ENCODE measurements at regions not wholly inside any gene's neighbourhood (a gene's known extent, or its start where the extent isn't known, plus 50 kb on each side); places are given as distances from the start of the nearest gene placed in this dataset.

DNA sequence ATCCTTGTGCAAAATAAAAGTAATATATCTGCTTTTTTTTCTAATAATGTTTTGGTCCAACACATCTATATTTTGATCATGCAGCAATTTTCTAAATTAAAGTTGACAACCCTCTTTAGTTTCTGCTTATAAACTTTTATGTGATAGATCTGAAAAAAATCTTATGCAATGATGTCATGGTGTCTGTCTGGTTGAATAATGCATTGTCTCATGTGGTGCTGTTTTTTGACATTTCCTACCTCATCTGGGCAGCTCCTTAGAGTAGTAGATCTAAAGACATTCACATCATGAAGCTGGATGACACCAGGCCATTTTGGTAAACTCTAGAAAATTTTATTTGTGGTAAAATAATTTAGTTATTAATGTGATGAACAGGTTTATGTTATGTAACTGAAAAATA is 106.8 kb upstream of the FN1 start:
- H3K4me3 ChIP-seq: no peak overlapping the region
- H3K9me3 ChIP-seq: no peaks in the 10 kb centered on the region
- H3K27ac ChIP-seq: no peak overlapping the region
- TF ChIP-seq, protein P1, sequence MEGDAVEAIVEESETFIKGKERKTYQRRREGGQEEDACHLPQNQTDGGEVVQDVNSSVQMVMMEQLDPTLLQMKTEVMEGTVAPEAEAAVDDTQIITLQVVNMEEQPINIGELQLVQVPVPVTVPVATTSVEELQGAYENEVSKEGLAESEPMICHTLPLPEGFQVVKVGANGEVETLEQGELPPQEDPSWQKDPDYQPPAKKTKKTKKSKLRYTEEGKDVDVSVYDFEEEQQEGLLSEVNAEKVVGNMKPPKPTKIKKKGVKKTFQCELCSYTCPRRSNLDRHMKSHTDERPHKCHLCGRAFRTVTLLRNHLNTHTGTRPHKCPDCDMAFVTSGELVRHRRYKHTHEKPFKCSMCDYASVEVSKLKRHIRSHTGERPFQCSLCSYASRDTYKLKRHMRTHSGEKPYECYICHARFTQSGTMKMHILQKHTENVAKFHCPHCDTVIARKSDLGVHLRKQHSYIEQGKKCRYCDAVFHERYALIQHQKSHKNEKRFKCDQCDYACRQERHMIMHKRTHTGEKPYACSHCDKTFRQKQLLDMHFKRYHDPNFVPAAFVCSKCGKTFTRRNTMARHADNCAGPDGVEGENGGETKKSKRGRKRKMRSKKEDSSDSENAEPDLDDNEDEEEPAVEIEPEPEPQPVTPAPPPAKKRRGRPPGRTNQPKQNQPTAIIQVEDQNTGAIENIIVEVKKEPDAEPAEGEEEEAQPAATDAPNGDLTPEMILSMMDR (IDR thresholded peaks at IDR 0.05): no peak
- DNase-seq (ENCODE audit: low spot score in 2 of 2): no peak
- H3K4me1 ChIP-seq: peaks cover 0 to 10% of the 10 kb centered on the region in 2 donors
- H3K36me3 ChIP-seq: no peaks in the 10 kb centered on the region
- intact Hi-C loops (cut with DNase I): no loop called here
- no peaks in the 10 kb centered on the region for H3K27me3 ChIP-seq

- no peaks in the 10 kb centered on the region for H3K9me3 ChIP-seq
- peaks cover 3 to 23% of the 10 kb centered on the region in 2 donors for H3K4me1 ChIP-seq
- DNase-seq (ENCODE audit: low spot score in 2 of 2): no peak
- H3K4me3 ChIP-seq: no peak overlapping the region
- H3K36me3 ChIP-seq: no peaks in the 10 kb centered on the region
- TF ChIP-seq, protein P1 (IDR thresholded peaks at IDR 0.05): no peak
- peak overlapping the region; percentile 37 to 44 for H3K27ac ChIP-seq
- H3K27me3 ChIP-seq: no peaks in the 10 kb centered on the region
- intact Hi-C loops (cut with DNase I): no loop called here
These were observed 104.8 kb upstream of the FN1 start for GRCh38 chr2:215540658-215541057.

GRCh38 chr2:215537611-215538010 is 101.7 kb upstream of the FN1 start:
- intact Hi-C loops (cut with DNase I): loop anchor here (5.0 kb wide), 1 partner anchor 65 kb away; no protein-coding TSS in a partner anchor
- no peak overlapping the region for H3K4me3 ChIP-seq
- DNase-seq (ENCODE audit: low spot score in 2 of 2): no peak
- H3K36me3 ChIP-seq: no peaks in the 10 kb centered on the region
- TF ChIP-seq, protein P1 (IDR thresholded peaks at IDR 0.05): no peak
- H3K9me3 ChIP-seq: peaks cover 6 to 24% of the 10 kb centered on the region in 2 donors
- H3K27me3 ChIP-seq: no peaks in the 10 kb centered on the region
- no peak overlapping the region for H3K27ac ChIP-seq
- H3K4me1 ChIP-seq: peaks cover 3 to 26% of the 10 kb centered on the region in 2 donors

GRCh38 chr2:215536510-215536909 is 100.6 kb upstream of the FN1 start:
- peak overlapping the region; percentile 35 to 43 for H3K27ac ChIP-seq
- intact Hi-C loops (cut with DNase I): loop anchor here (5.0 kb wide), 1 partner anchor 66 kb away; no protein-coding TSS in a partner anchor
- H3K4me1 ChIP-seq: peaks cover 6 to 26% of the 10 kb centered on the region in 2 donors
- H3K36me3 ChIP-seq: no peaks in the 10 kb centered on the region
- no peak for DNase-seq (ENCODE audit: low spot score in 2 of 2)
- H3K4me3 ChIP-seq: no peak overlapping the region
- TF ChIP-seq, protein P1 (IDR thresholded peaks at IDR 0.05): no peak
- H3K27me3 ChIP-seq: no peaks in the 10 kb centered on the region
- H3K9me3 ChIP-seq: peaks cover 6 to 24% of the 10 kb centered on the region in 2 donors

DNA sequence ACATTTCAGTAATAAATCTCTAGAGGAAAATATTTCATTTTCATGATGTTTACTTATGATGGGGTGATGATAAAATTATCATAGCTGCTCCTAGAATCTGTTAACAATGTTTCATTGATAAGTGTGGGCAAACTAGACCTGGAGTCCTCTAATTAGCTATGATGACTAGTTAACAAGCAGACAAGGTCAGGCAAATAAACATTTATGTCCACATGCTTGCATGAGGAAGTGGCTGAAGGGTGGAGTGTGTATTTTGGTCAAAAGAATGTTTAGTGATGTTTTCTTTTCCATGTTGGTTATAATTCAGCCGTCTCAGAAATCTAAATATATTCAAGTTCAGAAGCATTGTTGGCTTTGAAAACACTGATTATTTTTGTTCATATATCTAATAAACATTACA is 99.9 kb upstream of the FN1 start:
- no peak overlapping the region for H3K4me3 ChIP-seq
- H3K36me3 ChIP-seq: no peaks in the 10 kb centered on the region
- no peak for DNase-seq (ENCODE audit: low spot score in 2 of 2)
- TF ChIP-seq, protein P1 (IDR thresholded peaks at IDR 0.05): no peak
- H3K27me3 ChIP-seq: no peaks in the 10 kb centered on the region
- intact Hi-C loops (cut with DNase I): loop anchor here (5.0 kb wide), 1 partner anchor 67 kb away; no protein-coding TSS in a partner anchor
- H3K4me1 ChIP-seq: peaks cover 8 to 25% of the 10 kb centered on the region in 2 donors
- peaks cover 6 to 24% of the 10 kb centered on the region in 2 donors for H3K9me3 ChIP-seq
- H3K27ac ChIP-seq: peak overlapping the region; percentile 29 to 35

Data from ascending aorta (tissue), 2 donors.